ENCODE measurements at regions not wholly inside any gene's neighbourhood (a gene's known extent, or its start where the extent isn't known, plus 50 kb on each side); places are given as distances from the start of the nearest gene placed in this dataset.

DNA sequence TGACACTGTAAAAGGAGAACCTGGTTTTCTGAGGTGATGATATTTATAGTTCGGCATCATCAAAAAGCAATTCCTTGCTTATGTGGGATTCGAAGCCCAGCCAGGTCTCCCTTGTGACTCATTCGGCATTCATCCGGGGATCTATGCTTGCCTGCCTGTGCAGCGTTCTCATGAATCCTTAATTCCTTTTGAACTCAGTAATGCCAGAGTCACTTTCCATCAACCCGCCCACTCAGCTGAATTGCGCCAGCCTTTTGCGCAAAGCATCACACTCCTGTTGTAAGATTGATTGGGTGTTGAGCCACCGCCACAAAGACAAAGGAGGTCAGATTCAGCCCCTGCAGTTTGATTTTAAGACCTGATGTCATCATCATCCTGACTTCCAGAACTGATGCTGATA is 128.6 kb downstream of the SLC17A6 start:
- no peaks in the 10 kb centered on the region for H3K9me3 ChIP-seq (ENCODE audit: low read length)
- no peaks in the 10 kb centered on the region for H3K4me1 ChIP-seq (ENCODE audit: insufficient read depth, low read length)
- H3K36me3 ChIP-seq (ENCODE audit: insufficient read depth, low read length), result no peaks in the 10 kb centered on the region
- H3K27me3 ChIP-seq (ENCODE audit: control insufficient read depth in 1 of 2, insufficient read depth in 2 of 2, low read length in 2 of 2), result no peaks in the 10 kb centered on the region
- no peak overlapping the region for H3K9ac ChIP-seq (ENCODE audit: low read length)
- no peak overlapping the region for H3K4me3 ChIP-seq (ENCODE audit: low read depth in 1 of 2, low read length in 2 of 2)
- H3K27ac ChIP-seq (ENCODE audit: low read depth, low read length), result no peak overlapping the region

DNA sequence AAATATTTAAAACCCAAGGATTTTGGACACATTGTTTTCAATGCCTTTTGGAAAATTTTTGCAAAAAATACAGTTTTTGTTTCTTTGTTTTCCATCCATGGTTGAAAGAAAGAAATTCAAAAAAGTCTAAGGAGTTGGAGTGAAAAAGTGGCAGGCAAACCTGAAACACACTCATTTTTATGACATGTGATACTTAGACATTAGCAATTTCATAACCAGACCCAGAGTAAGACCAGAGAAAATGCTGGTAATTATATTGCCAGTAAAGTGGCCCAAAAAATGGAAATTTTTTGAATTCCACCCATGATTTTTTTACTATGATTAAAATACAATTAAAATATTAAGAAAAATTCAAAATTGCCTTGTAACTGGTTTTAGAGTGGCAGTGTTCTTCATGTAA is 128.2 kb downstream of the SLC17A6 start:
- no peaks in the 10 kb centered on the region for H3K4me1 ChIP-seq (ENCODE audit: insufficient read depth, low read length)
- H3K27me3 ChIP-seq (ENCODE audit: control insufficient read depth in 1 of 2, insufficient read depth in 2 of 2, low read length in 2 of 2), result no peaks in the 10 kb centered on the region
- no peak overlapping the region for H3K9ac ChIP-seq (ENCODE audit: low read length)
- H3K9me3 ChIP-seq (ENCODE audit: low read length), result no peaks in the 10 kb centered on the region
- H3K27ac ChIP-seq (ENCODE audit: low read depth, low read length), result no peak overlapping the region
- H3K36me3 ChIP-seq (ENCODE audit: insufficient read depth, low read length), result no peaks in the 10 kb centered on the region
- H3K4me3 ChIP-seq (ENCODE audit: low read depth in 1 of 2, low read length in 2 of 2), result no peak overlapping the region

DNA sequence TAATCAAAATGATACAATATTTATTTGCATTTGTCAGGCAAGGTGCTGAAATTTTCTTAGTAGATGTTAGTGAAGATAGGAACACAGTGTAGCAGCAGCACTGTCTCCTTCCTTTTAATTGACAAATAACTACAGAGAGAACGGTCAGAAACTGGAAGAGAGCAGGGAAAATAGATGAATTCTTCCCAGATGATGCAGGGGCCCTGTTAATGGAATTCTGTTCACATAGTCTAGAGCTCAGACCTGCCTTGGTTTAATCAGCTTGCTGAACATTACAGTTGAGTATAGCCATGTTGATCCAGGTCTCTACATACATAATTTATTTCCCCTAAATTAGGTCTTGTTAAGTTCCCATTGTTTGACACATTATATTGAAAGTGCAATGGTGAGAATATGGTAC is 127.4 kb downstream of the SLC17A6 start:
- no peak overlapping the region for H3K27ac ChIP-seq (ENCODE audit: low read depth, low read length)
- no peak overlapping the region for H3K4me3 ChIP-seq (ENCODE audit: low read depth in 1 of 2, low read length in 2 of 2)
- no peaks in the 10 kb centered on the region for H3K4me1 ChIP-seq (ENCODE audit: insufficient read depth, low read length)
- no peaks in the 10 kb centered on the region for H3K36me3 ChIP-seq (ENCODE audit: insufficient read depth, low read length)
- H3K9me3 ChIP-seq (ENCODE audit: low read length), result no peaks in the 10 kb centered on the region
- no peak overlapping the region for H3K9ac ChIP-seq (ENCODE audit: low read length)
- H3K27me3 ChIP-seq (ENCODE audit: control insufficient read depth in 1 of 2, insufficient read depth in 2 of 2, low read length in 2 of 2), result no peaks in the 10 kb centered on the region

DNA sequence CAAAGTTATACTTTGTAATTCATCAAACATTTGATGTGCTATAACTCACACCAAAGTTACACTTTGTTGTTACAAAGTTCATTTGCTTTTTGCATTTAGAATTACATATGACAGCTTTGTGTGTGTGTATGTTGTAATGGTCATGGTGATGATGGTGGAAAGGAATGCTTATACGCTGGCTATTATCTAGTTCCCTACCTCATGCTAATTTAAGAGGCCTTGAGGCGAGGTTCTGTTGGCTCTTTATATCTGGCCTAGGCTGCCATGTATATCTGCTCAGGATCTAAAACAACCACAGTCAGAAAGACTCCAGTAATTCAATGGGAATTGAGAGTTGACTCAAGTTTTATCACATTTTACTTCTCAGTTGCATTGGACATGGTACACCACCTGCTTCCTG is 123.4 kb downstream of the SLC17A6 start:
- no peaks in the 10 kb centered on the region for H3K36me3 ChIP-seq (ENCODE audit: insufficient read depth, low read length)
- H3K9me3 ChIP-seq (ENCODE audit: low read length), result no peaks in the 10 kb centered on the region
- no peak overlapping the region for H3K4me3 ChIP-seq (ENCODE audit: low read depth in 1 of 2, low read length in 2 of 2)
- no peak overlapping the region for H3K9ac ChIP-seq (ENCODE audit: low read length)
- H3K4me1 ChIP-seq (ENCODE audit: insufficient read depth, low read length), result no peaks in the 10 kb centered on the region
- H3K27me3 ChIP-seq (ENCODE audit: control insufficient read depth in 1 of 2, insufficient read depth in 2 of 2, low read length in 2 of 2), result no peaks in the 10 kb centered on the region
- no peak overlapping the region for H3K27ac ChIP-seq (ENCODE audit: low read depth, low read length)

DNA sequence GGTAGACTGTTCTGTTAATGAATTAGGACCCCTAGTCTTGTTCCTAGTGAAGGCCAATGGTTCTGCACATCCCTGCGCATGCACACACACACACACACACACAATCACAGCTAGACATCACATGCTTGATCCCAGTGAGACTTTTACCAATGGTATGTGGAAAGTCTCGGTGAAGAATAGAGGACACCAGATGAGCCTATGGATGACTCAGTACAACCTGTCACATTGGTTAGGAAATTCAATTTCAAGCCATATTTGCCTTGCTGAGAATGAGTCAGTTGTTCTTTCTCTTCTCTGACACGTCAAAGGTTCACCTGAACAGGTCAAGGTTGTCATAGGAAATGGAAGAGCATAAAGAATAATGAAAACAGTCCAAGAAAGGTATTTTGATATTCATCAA is 122.0 kb downstream of the SLC17A6 start:
- H3K9me3 ChIP-seq (ENCODE audit: low read length), result no peaks in the 10 kb centered on the region
- no peaks in the 10 kb centered on the region for H3K4me1 ChIP-seq (ENCODE audit: insufficient read depth, low read length)
- no peak overlapping the region for H3K4me3 ChIP-seq (ENCODE audit: low read depth in 1 of 2, low read length in 2 of 2)
- no peak overlapping the region for H3K9ac ChIP-seq (ENCODE audit: low read length)
- no peak overlapping the region for H3K27ac ChIP-seq (ENCODE audit: low read depth, low read length)
- H3K27me3 ChIP-seq (ENCODE audit: control insufficient read depth in 1 of 2, insufficient read depth in 2 of 2, low read length in 2 of 2), result no peaks in the 10 kb centered on the region
- no peaks in the 10 kb centered on the region for H3K36me3 ChIP-seq (ENCODE audit: insufficient read depth, low read length)

DNA sequence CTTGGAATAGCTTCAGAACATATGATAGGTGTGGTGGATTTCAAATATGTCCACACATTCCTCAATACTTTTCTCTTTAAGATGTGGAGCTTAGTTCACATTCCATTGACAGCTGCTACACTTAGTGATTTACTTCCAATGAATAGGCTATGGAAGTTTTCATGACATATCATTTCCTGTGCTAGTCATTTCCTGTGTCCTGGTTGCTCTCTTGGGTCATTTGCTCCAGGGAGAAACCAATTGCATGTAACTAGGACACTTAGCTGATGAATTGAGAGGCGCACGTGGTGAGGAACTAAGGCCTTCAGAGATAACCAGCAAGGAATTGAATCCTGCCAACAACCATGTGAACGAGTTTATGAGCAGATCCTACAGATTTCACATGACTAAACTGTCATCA is 120.9 kb downstream of the SLC17A6 start:
- Histone ChIP-seq H3K27me3 (ENCODE audit: control insufficient read depth in 1 of 2, insufficient read depth in 2 of 2, low read length in 2 of 2) (no peaks in the 10 kb centered on the region), H3K9me3 (ENCODE audit: low read length) (no peaks in the 10 kb centered on the region), H3K36me3 (ENCODE audit: insufficient read depth, low read length) (no peaks in the 10 kb centered on the region), H3K27ac (ENCODE audit: low read depth, low read length) (no peak overlapping the region), H3K4me3 (ENCODE audit: low read depth in 1 of 2, low read length in 2 of 2) (no peak overlapping the region), H3K9ac (ENCODE audit: low read length) (no peak overlapping the region), H3K4me1 (ENCODE audit: insufficient read depth, low read length) (no peaks in the 10 kb centered on the region)

DNA sequence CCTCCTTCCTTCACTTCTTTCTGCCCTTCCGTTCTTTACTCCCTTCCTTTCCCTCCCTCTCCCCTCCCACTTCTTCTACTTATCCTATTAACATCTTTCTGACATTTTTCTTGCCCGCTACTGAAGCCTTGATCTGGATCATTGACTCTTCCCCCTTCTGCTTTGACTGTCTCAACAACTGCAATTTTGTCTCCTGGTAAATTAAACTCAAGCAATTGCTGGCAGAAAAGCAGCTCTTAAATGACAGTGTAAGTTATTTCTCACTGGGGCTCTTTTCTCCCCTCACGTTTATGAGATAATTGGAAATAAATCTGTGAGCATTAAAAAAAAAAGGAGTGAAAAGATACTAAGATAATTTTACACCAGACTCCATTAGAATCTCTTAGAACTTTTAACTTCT is 120.0 kb downstream of the SLC17A6 start:
- H3K36me3 ChIP-seq (ENCODE audit: insufficient read depth, low read length), result no peaks in the 10 kb centered on the region
- H3K4me1 ChIP-seq (ENCODE audit: insufficient read depth, low read length), result no peaks in the 10 kb centered on the region
- no peak overlapping the region for H3K27ac ChIP-seq (ENCODE audit: low read depth, low read length)
- no peak overlapping the region for H3K4me3 ChIP-seq (ENCODE audit: low read depth in 1 of 2, low read length in 2 of 2)
- H3K27me3 ChIP-seq (ENCODE audit: control insufficient read depth in 1 of 2, insufficient read depth in 2 of 2, low read length in 2 of 2), result no peaks in the 10 kb centered on the region
- no peaks in the 10 kb centered on the region for H3K9me3 ChIP-seq (ENCODE audit: low read length)
- H3K9ac ChIP-seq (ENCODE audit: low read length), result no peak overlapping the region

DNA sequence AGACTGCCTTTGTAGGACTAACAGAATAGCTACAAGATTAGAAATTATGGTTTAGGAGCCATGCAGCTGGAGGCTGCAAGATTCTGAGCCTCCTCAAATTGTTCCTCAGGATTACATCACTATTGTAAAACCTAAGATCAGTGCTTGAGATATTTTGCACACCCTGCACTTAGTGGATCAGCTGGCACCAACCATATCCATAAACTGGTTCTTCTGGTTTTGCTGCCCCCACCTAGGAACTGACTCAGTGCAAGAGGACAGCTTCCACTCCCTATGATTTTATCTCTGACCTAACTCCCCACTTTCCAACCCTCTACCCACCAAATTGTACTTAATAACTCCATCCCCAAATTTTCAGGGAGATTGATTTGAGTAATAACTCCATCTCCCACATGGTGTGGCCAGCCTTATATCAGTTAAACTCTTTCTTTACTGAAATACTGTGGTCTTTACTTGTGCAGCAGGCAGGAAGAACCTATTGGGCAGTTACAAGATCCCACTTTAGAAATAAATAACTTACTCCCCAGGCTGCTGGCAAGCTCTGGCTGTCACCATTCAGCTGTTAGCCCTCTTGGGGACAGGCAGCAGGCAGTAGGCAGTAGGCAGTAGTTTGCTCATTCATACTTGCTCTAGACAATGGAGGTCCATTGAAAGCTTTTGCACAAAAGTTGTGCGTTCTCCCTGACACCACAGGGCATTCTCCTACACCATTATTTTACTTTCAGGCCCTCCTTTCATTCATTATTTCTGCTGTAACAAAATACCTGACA is 119.0 kb downstream of the SLC17A6 start:
- no peak overlapping the region for H3K27ac ChIP-seq (ENCODE audit: low read depth, low read length)
- no peaks in the 10 kb centered on the region for H3K9me3 ChIP-seq (ENCODE audit: low read length)
- H3K27me3 ChIP-seq (ENCODE audit: control insufficient read depth in 1 of 2, insufficient read depth in 2 of 2, low read length in 2 of 2), result no peaks in the 10 kb centered on the region
- H3K4me3 ChIP-seq (ENCODE audit: low read depth in 1 of 2, low read length in 2 of 2), result no peak overlapping the region
- no peak overlapping the region for H3K9ac ChIP-seq (ENCODE audit: low read length)
- no peaks in the 10 kb centered on the region for H3K4me1 ChIP-seq (ENCODE audit: insufficient read depth, low read length)
- H3K36me3 ChIP-seq (ENCODE audit: insufficient read depth, low read length), result no peaks in the 10 kb centered on the region

DNA sequence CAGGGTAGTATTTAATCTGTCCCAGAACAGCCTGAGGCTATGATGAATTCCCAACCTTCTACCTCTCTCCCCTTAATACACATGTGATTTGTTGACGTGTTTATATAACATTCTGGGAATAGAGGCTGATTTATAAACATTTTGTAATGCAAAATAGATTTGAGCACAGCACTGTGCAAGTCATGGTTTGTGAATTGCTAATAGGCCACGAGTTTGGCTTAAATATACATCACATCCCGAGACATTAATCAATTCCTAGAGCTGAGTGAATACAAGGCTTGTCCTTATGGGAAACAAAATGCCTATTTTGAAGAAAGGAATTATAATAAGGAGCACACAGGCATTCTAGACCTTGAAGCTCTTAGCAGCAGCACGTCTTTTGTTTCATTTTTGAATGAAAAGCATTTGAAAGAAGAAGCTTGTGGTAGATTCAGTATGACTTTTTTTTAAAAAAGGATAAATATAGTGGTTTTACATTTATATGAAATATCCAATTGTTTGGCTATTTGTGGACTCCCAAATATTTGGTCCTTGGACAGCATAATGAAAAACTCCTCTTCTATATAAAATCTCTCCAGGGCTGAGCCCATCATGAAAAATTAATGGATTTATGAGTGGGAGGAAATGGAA is 116.4 kb downstream of the SLC17A6 start:
- H3K9me3 ChIP-seq (ENCODE audit: low read length), result no peaks in the 10 kb centered on the region

DNA sequence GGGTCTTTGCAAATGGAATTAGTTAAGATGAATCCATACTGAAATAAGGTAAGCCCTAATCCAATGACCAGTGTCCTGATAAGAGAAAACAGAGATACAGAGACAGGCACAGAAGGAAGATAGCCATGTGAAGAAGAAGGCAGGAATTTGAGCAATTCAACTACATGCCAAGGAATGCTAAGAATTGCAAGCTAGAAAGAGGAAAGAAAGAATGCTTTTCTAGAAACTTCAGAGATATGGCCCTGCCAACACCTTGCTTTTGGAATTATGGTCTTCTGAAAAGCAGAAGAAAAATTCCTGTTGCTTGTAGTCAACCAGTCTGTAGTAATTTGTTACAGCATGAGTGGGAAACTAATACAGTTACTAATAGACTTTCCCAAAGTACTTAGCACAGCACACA is 111.3 kb downstream of the SLC17A6 start:
- no peaks in the 10 kb centered on the region for H3K36me3 ChIP-seq (ENCODE audit: insufficient read depth, low read length)
- no peak overlapping the region for H3K27ac ChIP-seq (ENCODE audit: low read depth, low read length)
- no peak overlapping the region for H3K9ac ChIP-seq (ENCODE audit: low read length)

More for the DNA sequence above, 116.4 kb downstream of the SLC17A6 start:
- no peak overlapping the region for H3K27ac ChIP-seq (ENCODE audit: low read depth, low read length)
- H3K4me1 ChIP-seq (ENCODE audit: insufficient read depth, low read length), result no peaks in the 10 kb centered on the region
- no peak overlapping the region for H3K4me3 ChIP-seq (ENCODE audit: low read depth in 1 of 2, low read length in 2 of 2)
- no peaks in the 10 kb centered on the region for H3K36me3 ChIP-seq (ENCODE audit: insufficient read depth, low read length)
- H3K27me3 ChIP-seq (ENCODE audit: control insufficient read depth in 1 of 2, insufficient read depth in 2 of 2, low read length in 2 of 2), result no peaks in the 10 kb centered on the region
- no peak overlapping the region for H3K9ac ChIP-seq (ENCODE audit: low read length)

DNA sequence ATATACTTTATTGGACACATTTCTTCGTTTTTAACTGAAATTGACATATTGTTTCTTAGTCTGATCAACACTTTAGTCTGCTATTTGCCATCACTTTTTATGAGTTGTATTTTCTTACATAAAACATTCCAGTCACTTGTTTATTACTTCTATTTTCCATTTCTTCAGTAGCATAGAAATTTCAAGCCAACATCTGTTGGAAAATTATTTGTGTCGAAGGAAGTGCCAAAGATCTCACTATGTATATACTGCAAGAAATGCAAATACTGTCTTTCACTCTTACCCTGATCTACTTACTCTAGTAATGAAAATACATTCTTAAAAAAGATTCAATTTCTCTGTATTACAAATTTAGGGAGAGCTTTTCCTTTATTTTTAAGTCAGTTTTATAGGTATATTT is 105.9 kb downstream of the SLC17A6 start:
- H3K4me1 ChIP-seq (ENCODE audit: insufficient read depth, low read length), result no peaks in the 10 kb centered on the region
- H3K27me3 ChIP-seq (ENCODE audit: control insufficient read depth in 1 of 2, insufficient read depth in 2 of 2, low read length in 2 of 2), result no peaks in the 10 kb centered on the region
- H3K9ac ChIP-seq (ENCODE audit: low read length), result no peak overlapping the region
- H3K9me3 ChIP-seq (ENCODE audit: low read length), result no peaks in the 10 kb centered on the region
- H3K4me3 ChIP-seq (ENCODE audit: low read depth in 1 of 2, low read length in 2 of 2), result no peak overlapping the region
- no peaks in the 10 kb centered on the region for H3K36me3 ChIP-seq (ENCODE audit: insufficient read depth, low read length)
- no peak overlapping the region for H3K27ac ChIP-seq (ENCODE audit: low read depth, low read length)

More for the DNA sequence above, 111.3 kb downstream of the SLC17A6 start:
- Histone ChIP-seq H3K4me1 (ENCODE audit: insufficient read depth, low read length) (no peaks in the 10 kb centered on the region), H3K9me3 (ENCODE audit: low read length) (no peaks in the 10 kb centered on the region), H3K4me3 (ENCODE audit: low read depth in 1 of 2, low read length in 2 of 2) (no peak overlapping the region), H3K27me3 (ENCODE audit: control insufficient read depth in 1 of 2, insufficient read depth in 2 of 2, low read length in 2 of 2) (no peaks in the 10 kb centered on the region)

DNA sequence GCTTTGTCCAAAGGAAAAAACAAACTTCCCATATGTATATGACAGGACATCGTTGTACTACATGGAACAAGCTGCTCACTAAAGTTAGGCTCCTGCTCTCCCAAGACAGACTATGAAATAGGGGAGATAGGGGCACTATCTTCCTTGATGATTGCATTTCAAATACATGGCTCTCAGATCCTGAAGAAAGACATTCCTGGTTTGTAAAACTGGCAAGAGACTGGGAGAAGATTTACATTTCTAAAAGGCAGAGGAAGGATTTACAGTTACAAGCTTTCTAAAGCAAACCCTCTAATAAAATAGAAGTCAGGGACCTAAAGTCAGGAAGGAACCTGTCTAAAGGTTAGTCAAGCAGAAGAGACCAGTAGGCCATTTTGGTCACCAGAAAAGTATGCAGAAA is 103.7 kb downstream of the SLC17A6 start:
- no peak overlapping the region for H3K9ac ChIP-seq (ENCODE audit: low read length)
- no peaks in the 10 kb centered on the region for H3K36me3 ChIP-seq (ENCODE audit: insufficient read depth, low read length)
- H3K27me3 ChIP-seq (ENCODE audit: control insufficient read depth in 1 of 2, insufficient read depth in 2 of 2, low read length in 2 of 2), result no peaks in the 10 kb centered on the region
- H3K4me1 ChIP-seq (ENCODE audit: insufficient read depth, low read length), result no peaks in the 10 kb centered on the region
- H3K4me3 ChIP-seq (ENCODE audit: low read depth in 1 of 2, low read length in 2 of 2), result no peak overlapping the region
- no peak overlapping the region for H3K27ac ChIP-seq (ENCODE audit: low read depth, low read length)
- no peaks in the 10 kb centered on the region for H3K9me3 ChIP-seq (ENCODE audit: low read length)
